ENCODE measurements at regions not wholly inside any gene's neighbourhood (a gene's known extent, or its start where the extent isn't known, plus 50 kb on each side); places are given as distances from the start of the nearest gene placed in this dataset.

- peaks cover 29 to 35% of the 10 kb centered on the region in 2 experiments for H3K9me3 Mint-ChIP-seq
- Histone ChIP-seq H2BK20ac (ENCODE audit: low read depth, low read length, poor library complexity, severe bottlenecking) (no peak overlapping the region), H3K79me1 (ENCODE audit: insufficient read depth, low read depth, low read length, poor library complexity, severe bottlenecking) (no peaks in the 10 kb centered on the region), H3K4ac (ENCODE audit: low read depth, low read length) (no peak overlapping the region), H2AFZ (ENCODE audit: low read length) (no peak overlapping the region), H2BK12ac (ENCODE audit: insufficient read length, low read depth, low read length) (no peak overlapping the region), H4K20me1 (ENCODE audit: control insufficient read depth, insufficient read depth, insufficient read length) (no peaks in the 10 kb centered on the region), H4K5ac (ENCODE audit: insufficient read length, low read depth, low read length) (no peak overlapping the region), H3K23me2 (ENCODE audit: insufficient read length, low read depth, low read length, poor library complexity, severe bottlenecking) (no peaks in the 10 kb centered on the region), H3K56ac (ENCODE audit: insufficient read length, low read depth, low read length) (no peak overlapping the region), H4K91ac (ENCODE audit: insufficient read length, low read depth, low read length) (no peak overlapping the region), H2BK5ac (ENCODE audit: insufficient read length, low read length) (no peak overlapping the region), H3K79me2 (ENCODE audit: insufficient read depth, low read length) (no peaks in the 10 kb centered on the region), H3K14ac (ENCODE audit: insufficient read depth, low read length) (no peak overlapping the region), H2AK5ac (ENCODE audit: insufficient read length, low read length) (no peak overlapping the region), H3K27me3 (ENCODE audit: insufficient read depth, low read length) (no peaks in the 10 kb centered on the region), H2BK15ac (ENCODE audit: low read depth, low read length) (no peak overlapping the region), H3T11ph (ENCODE audit: low read length) (no peak overlapping the region), H3K4me1 (ENCODE audit: insufficient read depth, low read length) (no peaks in the 10 kb centered on the region), H3K23ac (ENCODE audit: insufficient read length, low read depth, low read length) (no peak overlapping the region), H4K8ac (replicated peaks; ENCODE audit: insufficient read length, low read depth, low read length) (no peak overlapping the region), H3K18ac (ENCODE audit: insufficient read length, low read depth, low read length) (no peak overlapping the region), H3K9me3 (ENCODE audit: control insufficient read depth, low read depth, low read length) (no peaks in the 10 kb centered on the region), H2BK120ac (ENCODE audit: low read depth, low read length, poor library complexity, severe bottlenecking) (no peak overlapping the region), H3K4me2 (ENCODE audit: insufficient read depth, insufficient read length, low read length) (no peak overlapping the region), H3K27ac (ENCODE audit: insufficient read length, low read depth, low read length) (no peak overlapping the region), H3K9ac (ENCODE audit: extremely low read depth, insufficient read length, low read length) (no peak overlapping the region)
- H3K4me1 Mint-ChIP-seq: no peaks in the 10 kb centered on the region
- H3K27ac Mint-ChIP-seq: no peak overlapping the region
- TF ChIP-seq CTCF (conservative IDR thresholded peaks at IDR 0.05): no peak
- H3K36me3 Mint-ChIP-seq (ENCODE audit: insufficient read depth in 1 of 3, low read depth in 3 of 3): peaks cover 2 to 33% (median 13%) of the 10 kb centered on the region in 3 experiments; a peak in 6 of 7 replicates
- H3K4me3 Mint-ChIP-seq: no peak overlapping the region
- no peaks in the 10 kb centered on the region for H3K27me3 Mint-ChIP-seq (ENCODE audit: low read depth)
- DNase-seq: no peak
- no CpG with 5 or more reads among the region's 5 CpGs for WGBS (ENCODE audit: extremely low coverage, insufficient read length, low lambda C conversion rate)
These were observed 213.2 kb downstream of the C6orf118 start for GRCh38 chr6:165096209-165096608.

Data from H9 (cell line).